ENCODE measurements at regions not wholly inside any gene's neighbourhood (a gene's known extent, or its start where the extent isn't known, plus 50 kb on each side); places are given as distances from the start of the nearest gene placed in this dataset.

- no peaks in the 10 kb centered on the region for H3K27me3 Mint-ChIP-seq
- peaks cover 6% of the 10 kb centered on the region for H3K9me3 Mint-ChIP-seq
Observed at GRCh38 chr5:18102733-18103132, 468.5 kb downstream of the TAF11L14 start.

DNA sequence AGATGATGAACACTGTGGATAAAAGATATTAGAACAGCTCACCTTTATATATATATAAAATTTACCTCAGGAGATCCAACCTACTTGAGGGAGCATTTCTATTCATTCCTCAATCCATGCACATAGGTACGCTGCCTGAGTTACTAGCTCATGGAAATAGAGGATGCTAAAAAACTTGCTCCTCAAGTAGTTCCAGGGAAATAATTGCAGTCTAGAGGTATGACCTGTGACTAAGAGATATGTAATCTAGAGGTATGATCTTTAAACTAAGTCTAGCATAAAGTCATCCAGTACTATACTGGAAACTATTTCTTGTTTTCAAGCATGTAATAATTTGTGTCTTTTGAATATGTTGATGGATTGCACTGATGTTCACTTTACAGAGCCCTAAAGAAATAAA lies 471.2 kb downstream of the TAF11L14 start:
- CTCF ChIA-PET, result no interaction called here
- Mint-ChIP-seq H3K27me3 (no peaks in the 10 kb centered on the region), H3K4me3 (no peak overlapping the region), H3K36me3 (ENCODE audit: low read depth) (no peaks in the 10 kb centered on the region), H3K4me1 (ENCODE audit: low read depth) (no peaks in the 10 kb centered on the region), H3K9me3 (peaks cover 4% of the 10 kb centered on the region), H3K27ac (no peak overlapping the region)
- TF ChIP-seq, protein P1, sequence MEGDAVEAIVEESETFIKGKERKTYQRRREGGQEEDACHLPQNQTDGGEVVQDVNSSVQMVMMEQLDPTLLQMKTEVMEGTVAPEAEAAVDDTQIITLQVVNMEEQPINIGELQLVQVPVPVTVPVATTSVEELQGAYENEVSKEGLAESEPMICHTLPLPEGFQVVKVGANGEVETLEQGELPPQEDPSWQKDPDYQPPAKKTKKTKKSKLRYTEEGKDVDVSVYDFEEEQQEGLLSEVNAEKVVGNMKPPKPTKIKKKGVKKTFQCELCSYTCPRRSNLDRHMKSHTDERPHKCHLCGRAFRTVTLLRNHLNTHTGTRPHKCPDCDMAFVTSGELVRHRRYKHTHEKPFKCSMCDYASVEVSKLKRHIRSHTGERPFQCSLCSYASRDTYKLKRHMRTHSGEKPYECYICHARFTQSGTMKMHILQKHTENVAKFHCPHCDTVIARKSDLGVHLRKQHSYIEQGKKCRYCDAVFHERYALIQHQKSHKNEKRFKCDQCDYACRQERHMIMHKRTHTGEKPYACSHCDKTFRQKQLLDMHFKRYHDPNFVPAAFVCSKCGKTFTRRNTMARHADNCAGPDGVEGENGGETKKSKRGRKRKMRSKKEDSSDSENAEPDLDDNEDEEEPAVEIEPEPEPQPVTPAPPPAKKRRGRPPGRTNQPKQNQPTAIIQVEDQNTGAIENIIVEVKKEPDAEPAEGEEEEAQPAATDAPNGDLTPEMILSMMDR (IDR thresholded peaks at IDR 0.05), result no peak
- POLR2A ChIA-PET, result no interaction called here
- intact Hi-C loops (cut with micrococcal nuclease), result no loop called here
- no peak for DNase-seq
- ATAC-seq, result no peak

More at GRCh38 chr5:18102733-18103132, 468.5 kb downstream of the TAF11L14 start:
- intact Hi-C loops (cut with micrococcal nuclease), result no loop called here
- ChIA-PET CTCF (no interaction called here), POLR2A (no interaction called here)
- TF ChIP-seq, protein P1 (IDR thresholded peaks at IDR 0.05), result no peak
- H3K4me3 Mint-ChIP-seq, result no peak overlapping the region
- no peaks in the 10 kb centered on the region for H3K36me3 Mint-ChIP-seq (ENCODE audit: low read depth)
- DNase-seq (no peak), ATAC-seq (no peak)
- no peaks in the 10 kb centered on the region for H3K4me1 Mint-ChIP-seq (ENCODE audit: low read depth)
- no peak overlapping the region for H3K27ac Mint-ChIP-seq

- Mint-ChIP-seq H3K4me3 (no peak overlapping the region), H3K27ac (no peak overlapping the region), H3K27me3 (no peaks in the 10 kb centered on the region), H3K9me3 (peaks cover 3% of the 10 kb centered on the region), H3K36me3 (ENCODE audit: low read depth) (no peaks in the 10 kb centered on the region), H3K4me1 (ENCODE audit: low read depth) (no peaks in the 10 kb centered on the region)
- TF ChIP-seq, protein P1 (IDR thresholded peaks at IDR 0.05), result no peak
- DNase-seq (no peak), ATAC-seq (no peak)
- CTCF ChIA-PET, result no interaction called here
- POLR2A ChIA-PET, result no interaction called here
- intact Hi-C loops (cut with micrococcal nuclease), result no loop called here
Observed at GRCh38 chr5:18111906-18112465, 477.7 kb downstream of the TAF11L14 start.

DNA sequence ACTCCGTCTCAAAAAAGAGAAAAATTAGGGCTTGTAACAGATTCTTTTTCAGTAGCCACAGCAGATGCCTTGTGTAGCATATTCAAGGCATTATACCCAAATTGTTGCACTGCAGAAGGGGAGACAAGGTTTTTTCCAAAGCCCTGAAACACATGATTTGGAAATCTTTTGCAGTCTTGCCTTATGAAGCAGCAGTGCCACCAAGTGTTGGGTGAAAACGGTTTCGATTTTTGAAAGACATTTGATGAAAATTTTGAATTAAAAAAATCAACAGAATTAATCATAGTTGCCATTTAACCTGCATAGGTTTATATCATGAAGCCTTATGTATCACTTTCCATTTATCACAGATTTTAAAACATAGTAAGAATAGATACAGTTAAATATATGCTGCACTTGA lies 479.5 kb downstream of the TAF11L14 start:
- Mint-ChIP-seq H3K27ac (no peak overlapping the region), H3K27me3 (no peaks in the 10 kb centered on the region), H3K4me1 (ENCODE audit: low read depth) (no peaks in the 10 kb centered on the region), H3K36me3 (ENCODE audit: low read depth) (no peaks in the 10 kb centered on the region), H3K9me3 (peaks cover 2% of the 10 kb centered on the region), H3K4me3 (no peak overlapping the region)
- ChIA-PET CTCF (no interaction called here), POLR2A (no interaction called here)
- no peak for DNase-seq
- no peak for ATAC-seq
- intact Hi-C loops (cut with micrococcal nuclease), result no loop called here
- TF ChIP-seq, protein P1 (IDR thresholded peaks at IDR 0.05), result no peak

DNA sequence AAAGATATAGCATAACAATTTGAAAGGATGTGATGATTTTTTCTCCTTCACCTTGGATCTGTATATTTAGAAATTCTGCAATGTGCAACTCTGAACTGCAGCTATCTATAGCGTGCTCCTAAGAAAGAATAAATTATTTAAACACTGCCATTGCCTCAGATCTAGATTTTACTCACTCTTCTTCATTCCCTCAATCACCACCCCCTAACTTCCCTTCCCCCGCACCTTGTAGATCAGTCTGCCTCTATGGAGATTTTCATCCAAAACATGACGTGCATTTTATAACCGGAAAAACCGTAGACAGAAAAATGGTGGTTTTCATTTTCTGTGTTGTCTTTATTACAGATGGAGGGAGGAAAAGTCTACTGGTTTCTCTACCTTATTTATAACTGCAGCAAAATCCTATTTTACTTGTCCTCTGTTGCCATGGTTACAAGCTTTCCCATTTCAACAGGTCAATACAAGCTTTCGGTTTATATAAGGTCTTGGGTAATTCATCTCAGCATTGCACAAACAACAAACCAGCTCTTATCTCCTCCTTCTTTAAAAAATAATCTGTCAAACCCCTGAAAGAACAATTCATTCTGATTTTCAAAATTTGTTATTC lies 480.0 kb downstream of the TAF11L14 start:
- Mint-ChIP-seq H3K4me1 (ENCODE audit: low read depth) (no peaks in the 10 kb centered on the region), H3K9me3 (peaks cover 2% of the 10 kb centered on the region), H3K27ac (no peak overlapping the region), H3K36me3 (ENCODE audit: low read depth) (no peaks in the 10 kb centered on the region), H3K27me3 (no peaks in the 10 kb centered on the region), H3K4me3 (no peak overlapping the region)
- TF ChIP-seq, protein P1 (IDR thresholded peaks at IDR 0.05), result no peak
- ChIA-PET POLR2A (no interaction called here), CTCF (no interaction called here)
- intact Hi-C loops (cut with micrococcal nuclease), result no loop called here
- ATAC-seq (no peak), DNase-seq (no peak)

Data from activated CD8-positive, alpha-beta T cell treated with anti-CD3 and anti-CD28 coated beads for 36 hours (primary cell).